NK-92 treated with Interleukin-12 subunit alpha and Interleukin-12 subunit beta, amount 100 ng/mL, for 24 hours (cell line): ENCODE measurements at regions not wholly inside any gene's neighbourhood (a gene's known extent, or its start where the extent isn't known, plus 50 kb on each side); places are given as distances from the start of the nearest gene placed in this dataset.

ENCODE experiments used
- DNase-seq: peaks from one replicate; lab custom pipeline; 2025; lab: John Stamatoyannopoulos, UW

DNA sequence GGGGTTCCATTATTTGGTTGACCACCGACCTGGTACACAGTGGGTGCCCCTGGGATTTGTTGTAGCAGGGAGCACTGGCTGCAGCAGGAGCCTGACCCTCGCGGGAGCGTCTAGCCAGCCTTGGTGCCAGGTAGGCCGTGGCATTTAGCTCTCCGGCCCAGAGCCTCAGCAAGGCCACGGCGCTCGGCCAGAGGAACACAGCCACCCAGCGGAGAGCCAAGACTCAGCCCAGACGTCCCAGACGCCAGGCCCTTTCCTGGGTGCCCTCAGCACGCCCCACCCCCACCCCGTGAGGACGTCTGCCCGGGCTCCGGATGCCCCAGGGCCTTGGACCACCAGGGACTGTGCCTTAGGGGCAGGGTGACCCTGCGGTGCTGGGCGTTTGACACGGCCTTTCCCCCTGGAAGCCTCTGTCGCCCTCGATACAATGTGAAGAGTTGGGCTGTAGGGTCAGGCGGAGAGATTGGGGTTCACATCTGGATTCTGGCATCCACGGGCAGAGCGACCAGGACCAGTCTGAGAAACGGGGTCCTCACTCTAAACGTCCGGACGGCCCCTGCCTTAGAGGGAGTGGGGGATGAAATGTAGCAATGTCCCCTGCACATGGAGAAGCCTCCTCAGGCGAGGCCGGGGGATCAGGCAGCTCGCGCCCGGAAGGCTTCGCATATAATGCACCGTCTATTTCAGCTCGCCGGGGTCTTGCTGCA, 99.2 kb upstream of the FGF3 start:
- DNase-seq, result no peak

DNA sequence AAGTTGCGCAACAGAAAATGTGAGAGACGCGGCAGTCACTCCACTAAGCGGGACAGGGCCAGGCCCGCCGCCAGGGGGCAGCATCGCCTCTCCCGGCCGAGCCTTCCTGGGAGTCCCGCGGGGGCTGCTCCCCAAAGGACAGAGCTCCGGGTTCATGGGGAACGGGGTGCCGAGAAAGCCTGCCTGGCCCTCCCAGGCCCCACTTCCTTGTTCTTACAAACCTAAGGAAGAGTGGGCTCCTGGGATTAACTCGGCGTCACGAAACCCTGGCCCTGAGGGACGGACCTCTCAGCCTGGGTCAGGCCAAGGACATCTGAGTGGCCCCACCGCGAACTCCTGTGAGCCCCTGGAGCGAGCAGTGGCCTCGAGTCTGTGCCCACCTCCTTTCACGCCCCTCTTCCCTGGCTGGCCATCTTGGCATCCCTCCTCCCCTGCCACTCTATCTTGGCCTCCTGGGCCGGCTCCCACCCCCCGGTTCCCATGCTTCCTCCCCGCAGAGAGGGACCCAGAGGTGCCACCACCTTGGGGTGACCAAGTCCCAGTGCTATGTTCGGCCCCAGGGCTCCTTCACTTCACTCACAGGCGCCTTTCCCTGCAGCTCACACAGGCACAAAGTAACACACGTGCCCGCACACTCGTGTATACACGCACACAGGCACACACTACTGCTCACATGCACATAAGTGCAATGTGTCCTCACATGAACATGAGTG, 99.9 kb upstream of the FGF3 start:
- peak; percentile 27 for DNase-seq

DNA sequence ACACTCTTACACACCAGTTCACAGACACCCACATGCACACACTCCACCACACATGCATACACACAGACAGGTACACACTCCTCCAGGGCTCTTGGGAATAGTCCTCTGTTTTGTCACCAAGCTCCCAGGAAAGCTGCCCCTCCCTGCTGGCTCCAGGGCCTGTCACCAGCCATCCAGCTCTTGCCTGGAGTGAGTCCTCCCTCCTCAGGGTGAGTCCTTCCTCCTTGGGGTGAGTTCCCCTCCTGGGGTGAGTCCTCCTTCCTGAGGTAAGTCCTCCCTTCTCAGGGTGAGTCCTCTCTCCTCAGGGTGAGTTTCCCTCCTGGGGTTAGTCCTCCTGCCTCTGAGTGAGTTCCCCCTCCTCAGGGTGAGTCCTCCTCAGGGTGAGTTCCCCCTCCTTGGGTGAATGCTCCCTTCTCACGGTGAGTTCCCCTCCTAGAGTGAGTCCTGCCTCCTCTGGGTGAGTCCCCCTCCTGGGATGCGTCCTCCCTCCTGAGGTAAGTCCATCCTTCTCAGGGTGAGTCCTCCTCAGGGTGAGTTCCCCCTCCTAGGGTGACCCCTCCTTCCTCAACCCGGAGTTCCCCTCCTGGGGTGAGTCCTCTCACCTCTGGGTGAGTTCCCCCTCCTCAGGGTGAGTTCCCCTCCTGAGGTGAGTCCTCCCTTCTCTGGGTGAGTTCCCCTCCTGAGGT, 100.6 kb upstream of the FGF3 start:
- no peak for DNase-seq

DNA sequence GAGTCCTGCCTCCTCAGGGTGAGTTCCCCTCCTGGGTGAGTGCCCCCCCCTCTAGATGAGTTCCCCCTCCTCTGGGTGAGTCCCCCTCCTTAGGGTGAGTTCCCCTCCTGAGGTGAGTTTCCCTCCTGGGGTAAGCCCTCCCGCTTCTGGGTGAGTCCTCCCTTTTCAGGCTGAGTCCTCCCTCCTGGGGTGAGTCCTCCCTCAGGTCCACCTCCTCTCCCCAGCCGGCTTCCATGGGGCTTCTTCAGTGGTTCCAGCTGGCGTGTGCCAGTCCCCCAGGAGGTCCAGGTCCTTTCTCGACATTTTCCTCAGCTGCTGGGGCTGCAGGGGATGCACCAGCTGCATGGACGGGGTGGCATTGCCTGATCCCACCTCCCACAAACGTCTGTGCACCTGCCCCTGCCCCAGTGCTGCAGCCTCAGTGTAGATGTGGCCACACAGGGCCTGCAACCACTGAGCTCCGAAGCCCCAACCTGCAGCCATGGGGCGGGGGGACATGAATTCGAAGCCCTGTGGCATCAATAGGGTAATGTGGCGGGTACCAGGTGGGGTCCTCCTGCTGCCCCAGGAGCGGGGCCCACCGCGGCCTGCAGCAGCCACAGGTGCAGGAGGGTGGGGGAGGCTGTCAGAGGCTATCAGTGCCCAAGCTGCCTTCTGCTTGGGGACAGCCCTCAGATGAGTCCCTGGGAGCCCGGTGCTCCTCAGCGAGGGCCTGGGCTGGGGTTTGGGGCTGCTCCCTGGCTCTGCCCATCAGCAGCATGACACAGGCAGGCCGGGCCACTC, 101.3 kb upstream of the FGF3 start:
- DNase-seq, result no peak

DNA sequence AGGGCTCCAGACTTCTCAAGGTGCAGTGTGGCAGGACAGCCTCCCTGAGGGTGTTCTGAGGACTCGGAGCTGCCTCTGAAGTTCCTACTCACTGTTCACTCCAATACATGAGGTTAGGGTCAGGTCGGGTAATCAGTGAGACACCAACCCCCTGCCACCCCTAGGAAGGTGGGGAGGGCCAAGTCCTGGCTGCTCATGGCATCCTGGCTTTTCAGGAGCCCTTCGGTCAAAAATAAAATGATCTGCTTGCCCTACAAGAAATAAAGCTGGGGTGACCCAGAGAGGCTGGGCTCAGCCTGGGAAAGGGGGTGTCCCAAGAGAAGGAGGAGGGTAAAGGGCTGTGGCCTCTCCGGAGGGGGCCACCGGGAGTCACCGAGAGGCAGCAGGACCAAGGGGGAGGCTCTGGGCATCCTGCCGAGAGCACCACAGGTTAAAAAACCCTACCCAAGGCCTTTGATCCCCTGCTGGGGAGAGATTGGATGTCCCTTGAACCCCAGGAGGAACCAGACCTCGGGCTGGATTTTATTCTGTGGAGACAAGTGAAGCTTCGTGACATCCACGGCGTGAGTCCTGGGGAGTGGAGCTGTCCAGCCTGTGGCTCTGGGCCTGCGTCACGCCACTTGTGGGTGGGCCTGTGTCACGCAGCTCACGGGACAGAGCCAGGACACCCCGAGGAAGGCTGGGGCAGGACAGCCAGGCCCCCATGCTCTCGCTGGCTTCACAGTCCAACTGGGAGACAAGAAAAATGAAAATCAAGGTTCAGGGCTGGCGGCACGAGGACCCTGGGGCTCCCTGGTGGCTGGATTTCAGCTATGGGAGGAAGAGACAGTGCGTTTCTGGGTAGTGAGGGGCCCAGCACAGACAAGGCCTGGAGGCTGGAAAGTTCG, 102.2 kb upstream of the FGF3 start:
- no peak for DNase-seq

DNA sequence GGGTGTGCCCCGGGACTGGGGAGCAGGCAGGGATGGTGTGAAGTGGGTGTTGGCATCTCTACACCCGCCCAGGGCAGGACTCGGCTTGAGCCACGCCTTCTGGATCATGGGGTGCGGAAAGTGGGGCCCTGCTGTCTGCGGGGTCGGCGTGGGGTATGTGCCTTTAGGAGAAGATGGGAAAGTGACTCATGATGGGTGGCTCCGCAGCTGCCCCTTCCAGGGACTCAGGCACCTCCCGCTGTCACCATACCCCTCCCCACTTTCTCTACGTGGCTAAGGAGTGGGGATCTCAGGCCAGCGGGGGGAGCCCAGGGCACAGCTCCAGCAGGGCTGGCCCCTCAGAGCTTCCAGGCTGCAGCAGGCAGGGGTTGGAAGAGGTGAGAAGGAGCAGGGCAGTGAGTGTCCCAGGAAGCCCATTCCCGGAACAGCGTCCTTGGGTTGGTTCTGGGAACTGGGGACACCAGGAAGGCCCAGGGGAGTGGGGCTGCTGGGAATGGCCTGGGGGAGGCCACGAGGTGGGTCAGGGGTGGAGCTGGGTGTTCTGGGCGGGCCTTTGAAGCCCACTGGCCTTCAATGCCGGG, 102.9 kb upstream of the FGF3 start:
- no peak for DNase-seq

DNA sequence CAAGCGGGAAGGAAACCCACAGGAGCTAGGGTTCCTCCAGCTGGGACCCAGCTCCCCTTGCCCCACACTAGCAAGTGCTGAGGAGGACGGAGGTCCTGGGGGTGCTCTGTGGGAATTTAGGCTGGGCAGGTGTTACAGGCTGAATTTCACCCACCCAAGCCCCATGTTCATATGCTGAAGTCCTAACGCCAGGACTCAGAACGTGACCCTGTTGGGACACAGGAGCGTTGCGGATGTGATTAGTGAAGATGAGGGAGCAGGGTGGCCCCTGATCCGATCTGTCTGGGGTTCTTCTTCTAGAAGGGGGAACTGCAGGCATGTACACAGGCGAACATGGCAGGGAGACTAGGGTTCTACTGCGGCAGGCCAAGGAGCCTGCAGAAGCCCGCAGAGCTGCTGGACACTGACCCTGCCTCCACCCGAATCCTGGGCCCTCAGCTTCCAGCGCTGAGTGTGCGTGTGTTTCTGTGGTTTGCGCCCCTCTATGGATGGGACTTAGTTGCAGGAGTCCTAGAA, 103.4 kb upstream of the FGF3 start:
- no peak for DNase-seq

DNA sequence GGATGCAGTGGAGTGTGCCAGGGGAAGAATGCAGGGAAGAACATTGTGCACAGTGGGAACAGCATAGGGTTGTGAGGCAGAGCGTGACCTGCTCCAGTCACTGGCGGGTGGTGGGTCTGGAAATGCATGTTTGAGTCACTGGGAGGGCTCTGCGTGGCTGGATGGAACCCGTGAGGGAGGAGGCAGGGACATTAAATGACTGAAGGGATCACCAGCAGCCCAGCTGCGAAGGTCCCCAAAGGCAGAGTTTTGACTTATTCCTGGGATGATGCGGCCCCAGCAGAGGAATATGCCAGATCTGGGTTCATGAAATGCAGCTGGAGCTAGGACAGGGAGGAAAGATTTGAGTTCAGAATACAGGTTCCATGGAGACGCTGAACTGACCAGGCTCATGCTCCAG, 104.0 kb upstream of the FGF3 start:
- no peak for DNase-seq

DNA sequence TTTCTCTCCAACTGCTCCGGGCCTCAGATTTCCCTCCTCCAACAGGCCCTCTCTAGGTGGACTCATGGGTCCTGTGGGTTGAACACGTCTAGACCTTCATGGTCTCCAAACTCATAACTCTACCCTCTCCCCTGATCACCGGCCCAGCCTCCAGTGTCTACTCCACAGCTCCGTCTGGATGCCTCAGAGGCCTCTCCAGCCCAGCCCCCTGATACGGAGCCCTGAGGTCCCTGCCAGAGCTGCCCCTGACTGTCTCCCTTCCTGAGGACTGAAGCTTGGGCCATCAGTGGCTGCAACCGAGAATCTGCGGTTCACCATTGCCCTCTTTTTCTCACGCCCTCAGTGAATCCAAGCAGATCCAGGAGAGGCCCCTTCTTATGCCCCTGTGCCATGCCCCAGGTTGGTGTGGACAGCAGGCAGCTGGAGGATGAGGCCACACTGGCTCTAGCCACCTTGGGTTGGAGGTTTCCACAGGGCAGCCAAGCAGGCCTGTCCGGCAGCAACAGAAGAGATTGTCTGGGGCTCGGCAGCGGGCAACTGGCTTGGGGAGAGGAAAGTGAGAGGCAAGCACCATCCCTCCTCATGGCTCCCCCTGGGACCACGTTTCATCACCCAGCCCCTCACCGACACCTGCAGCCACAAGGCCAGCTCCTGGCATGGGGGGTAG, 104.6 kb upstream of the FGF3 start:
- no peak for DNase-seq

DNA sequence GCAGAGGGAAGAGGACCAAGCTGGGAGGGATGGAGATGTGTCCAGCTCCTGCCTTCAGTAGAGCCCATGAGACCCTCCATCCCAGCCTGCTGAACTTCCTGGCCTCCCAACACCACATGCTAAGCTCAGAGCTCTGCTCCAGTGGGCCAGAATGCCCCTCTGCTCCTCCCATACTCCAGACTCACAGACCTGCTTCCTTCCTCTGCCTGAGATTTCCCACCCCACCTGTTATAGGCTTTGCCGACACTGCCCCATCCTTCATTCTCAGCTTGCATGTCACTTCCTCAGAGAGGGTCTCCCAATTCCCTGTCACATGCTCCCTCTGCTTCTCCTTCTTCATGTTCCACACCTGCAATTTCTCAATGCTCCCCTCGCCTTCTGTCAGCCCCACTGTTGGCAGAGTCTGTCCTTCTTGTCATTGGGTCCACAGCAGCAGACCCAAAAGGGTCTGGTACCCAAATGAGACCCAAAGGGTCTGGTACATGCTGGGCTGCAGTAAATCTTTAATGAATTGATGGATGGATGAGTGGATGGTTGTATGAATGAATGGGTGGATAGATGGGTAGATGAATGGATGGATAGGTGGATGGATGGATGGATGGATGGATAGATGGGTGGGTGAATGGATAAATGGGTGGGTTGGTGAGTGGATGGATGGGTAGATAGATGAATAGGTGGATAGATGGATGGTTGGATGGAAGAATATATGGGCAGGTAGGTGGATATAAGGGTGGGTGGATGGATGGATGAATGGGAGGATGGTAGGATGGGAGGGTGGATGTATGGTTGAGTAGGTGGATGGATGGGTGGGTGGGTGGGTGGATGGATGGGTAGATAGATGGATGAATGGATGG, 105.3 kb upstream of the FGF3 start:
- no peak for DNase-seq

DNA sequence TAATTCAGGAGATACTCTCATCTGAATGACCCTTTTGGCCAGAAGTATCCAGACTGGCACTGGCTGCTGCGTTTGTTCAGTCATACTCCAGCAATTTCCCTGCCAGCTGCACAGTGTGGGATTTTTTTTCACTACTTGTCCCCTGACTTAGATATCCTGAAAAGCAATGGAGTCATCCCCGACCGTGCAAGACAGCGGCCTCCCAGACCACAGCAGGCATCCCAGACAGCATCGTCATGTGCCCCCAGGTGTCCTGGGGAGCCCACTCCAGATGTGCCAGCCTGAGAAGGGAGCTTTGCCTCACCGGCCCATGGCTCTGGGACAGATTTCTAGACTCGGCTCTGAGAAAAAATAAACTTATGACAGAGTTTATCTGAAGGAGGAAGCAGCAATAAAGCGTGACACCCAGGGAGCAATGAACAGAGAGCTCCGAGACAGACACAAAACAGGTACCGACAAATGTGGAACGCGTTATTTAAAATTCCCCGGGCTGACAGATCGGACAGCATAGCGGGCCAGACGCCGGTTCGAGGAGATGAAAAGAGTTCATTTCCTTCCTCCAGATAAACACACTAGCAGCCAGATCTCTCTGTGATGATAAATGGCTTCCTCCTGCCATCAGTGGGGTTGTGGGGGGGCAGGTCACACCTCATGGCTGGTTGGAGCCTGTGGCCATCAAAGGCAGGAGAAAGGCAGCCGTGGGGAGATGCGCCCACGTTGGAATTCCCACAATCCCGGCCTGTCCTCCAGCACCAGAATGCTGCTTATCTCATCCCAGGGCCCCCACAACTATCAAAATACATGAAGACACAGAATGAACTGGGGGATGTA, 106.4 kb upstream of the FGF3 start:
- DNase-seq, result no peak

DNA sequence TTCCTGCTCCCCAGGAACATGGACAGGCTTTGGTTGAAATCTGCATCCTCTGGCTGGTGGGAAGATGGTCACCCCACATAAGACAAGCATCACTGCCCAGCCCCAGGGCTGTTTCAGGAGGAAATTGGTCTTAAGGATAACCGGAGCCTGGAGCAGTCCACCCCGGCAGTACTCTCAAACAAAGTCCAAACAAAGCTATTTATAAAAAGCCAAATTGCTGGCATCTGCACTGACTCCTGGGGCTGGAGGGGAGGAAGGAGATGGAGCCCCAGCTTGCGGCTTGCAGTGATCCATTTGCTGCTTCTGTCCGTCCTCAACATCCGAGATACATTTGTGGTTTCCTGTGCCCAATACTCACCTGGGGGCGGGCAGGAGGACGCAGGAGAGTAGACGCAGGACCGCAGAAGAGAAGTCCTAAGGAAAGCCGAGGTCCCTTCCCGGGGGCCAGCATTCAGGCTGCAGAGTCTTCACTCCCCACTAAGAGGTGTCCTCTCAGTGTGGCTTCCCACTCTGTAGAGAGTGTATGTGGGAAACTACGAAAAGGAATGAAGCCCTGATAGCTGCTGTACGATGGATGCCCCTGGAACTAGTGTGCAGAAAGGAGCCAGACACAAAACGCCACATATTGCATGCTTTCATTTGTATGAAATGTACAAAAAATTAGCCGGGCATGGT, 107.3 kb upstream of the FGF3 start:
- no peak for DNase-seq

DNA sequence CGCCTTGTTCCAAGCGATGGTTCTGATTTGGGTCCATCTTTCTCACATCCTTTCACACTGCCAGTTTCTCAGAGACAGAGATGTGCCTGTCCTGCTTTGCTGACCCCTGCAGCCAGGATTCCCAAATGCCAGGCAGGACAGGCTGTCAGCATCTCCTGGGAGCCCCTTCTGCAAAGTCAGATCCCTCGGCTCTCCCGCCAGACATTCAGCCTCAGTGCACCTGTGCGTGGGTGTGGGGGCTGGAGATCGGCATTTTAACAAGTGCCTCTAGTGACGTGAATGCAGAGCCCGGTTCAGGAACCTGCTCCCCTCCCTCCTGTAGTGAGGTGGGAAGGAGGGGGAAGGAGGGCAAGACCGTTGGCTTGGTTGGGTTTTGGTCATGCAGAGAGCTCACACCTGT, 108.9 kb upstream of the FGF3 start:
- DNase-seq, result no peak

DNA sequence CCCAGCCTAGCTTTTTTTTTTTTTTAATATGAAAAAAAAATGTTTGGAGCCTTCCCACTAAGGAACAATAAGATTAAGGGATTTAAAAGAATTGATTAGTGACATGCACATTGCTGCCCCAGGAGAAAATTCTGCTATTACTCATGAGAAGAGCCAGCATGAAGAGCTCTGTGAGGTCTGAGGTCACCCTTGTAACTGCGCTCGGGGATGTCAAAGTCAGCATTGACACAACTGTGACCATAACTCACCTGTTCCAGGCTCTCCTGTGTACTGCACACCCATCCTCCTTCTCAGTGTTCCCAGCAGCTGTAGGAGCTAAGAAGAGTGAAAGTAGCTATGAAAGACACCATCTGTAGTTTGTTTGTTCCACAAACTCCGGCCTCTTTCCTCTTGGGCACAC, 109.8 kb upstream of the FGF3 start:
- no peak for DNase-seq

DNA sequence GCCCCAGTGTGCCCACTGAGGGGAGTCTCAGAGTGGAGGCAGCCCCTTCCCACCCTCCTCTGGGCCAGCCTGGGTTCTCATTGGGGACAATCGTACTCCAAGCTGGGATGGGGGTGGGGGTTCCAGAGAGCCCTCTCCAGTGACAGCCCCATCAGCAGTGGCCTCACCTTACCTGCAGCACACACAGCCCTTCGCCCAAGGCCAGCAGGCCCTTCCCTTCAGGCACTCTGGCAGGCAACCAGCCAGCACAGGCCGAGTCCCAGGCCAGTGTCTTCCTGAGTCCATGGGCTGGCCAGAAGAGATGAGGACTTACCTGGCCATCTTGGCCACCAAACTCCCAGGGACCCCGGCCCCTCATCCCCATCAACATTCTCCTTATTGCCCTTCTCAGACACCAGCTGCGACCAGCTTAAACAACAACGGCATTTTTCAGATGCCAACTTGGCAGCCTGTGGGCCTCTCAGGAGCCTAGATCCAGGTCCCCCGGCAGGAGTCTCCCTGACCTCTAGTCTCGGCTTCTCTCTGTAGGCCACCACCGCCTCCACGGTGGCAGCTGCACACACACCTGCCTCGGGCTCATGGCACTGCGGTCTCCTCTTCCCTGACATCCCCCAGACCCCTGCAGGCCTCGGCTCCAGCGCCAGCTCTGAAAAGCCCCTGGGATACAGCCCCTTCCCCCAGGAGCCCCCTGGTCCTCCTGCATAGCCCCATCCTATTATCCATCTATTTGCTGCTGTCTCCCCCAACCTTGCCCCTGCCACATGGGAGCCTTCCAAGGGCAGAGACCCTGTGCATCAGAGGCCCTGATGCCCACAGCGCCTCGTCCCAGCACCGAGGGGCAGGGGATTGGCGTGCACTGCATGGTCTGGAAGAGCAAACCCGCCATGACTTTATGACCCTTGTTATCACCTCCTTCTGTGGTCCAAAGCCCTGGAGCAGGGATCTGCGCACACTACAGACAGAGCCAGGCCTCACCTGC, 111.2 kb upstream of the FGF3 start:
- no peak for DNase-seq

DNA sequence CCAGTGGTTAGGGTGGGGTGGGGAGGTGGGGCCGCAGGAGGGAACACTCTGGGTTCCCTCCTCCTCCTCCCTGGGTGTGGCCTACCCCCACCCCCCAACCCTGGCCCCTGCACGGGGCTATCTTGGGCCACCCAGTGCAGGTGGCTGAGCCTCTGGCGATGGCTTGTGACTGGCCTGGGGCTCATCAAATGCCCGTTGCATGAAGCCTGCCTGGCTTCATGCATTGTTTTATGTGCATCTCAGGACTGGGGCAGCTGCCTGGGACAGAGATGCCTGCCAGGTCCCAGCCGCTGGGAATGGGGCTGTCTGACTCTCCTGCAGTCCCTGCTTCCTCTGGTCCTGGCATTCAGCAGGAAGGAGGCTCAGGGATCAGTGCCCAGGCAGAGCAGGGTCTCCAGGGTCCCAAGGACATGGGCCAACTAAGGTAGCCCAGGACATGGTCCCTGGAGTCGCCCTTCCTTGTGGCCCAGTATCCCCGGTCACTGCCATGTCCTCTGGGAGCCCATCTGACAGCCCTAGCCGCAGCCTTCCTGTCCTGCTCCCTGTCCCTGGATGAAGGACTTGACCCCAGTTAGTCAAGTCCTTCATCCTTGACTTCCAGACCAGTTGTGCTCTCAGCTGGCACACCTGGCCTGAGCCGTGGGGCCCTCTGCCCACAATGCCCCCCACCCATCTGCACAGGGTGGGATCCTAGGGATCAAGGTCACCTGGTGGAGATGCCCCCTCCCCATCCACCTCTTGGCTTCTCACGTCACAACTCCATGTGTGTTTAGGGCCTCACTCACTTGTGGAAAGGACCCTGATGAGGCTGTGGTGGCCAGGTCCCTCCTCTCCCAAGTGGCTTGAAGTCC, 112.1 kb upstream of the FGF3 start:
- no peak for DNase-seq
